HAP-1 (cell line): ENCODE measurements at regions not wholly inside any gene's neighbourhood (a gene's known extent, or its start where the extent isn't known, plus 50 kb on each side); places are given as distances from the start of the nearest gene placed in this dataset.

Experiments
- DNase-seq, 2 experiments: peaks; one replicate each; pipeline ENCODE4 v3.0.0-alpha.2; 2016 to 2020; ENCODE audit warnings: low spot score in 2 of 2
- H3K27me3 ChIP-seq: fragments of 250-450 bp; sonication (Bioruptor Pico); 2 replicates; pipeline ENCODE4 v1.5.1; 2020; ENCODE audit warnings: low read depth, mild to moderate bottlenecking, moderate library complexity
- H3K36me3 ChIP-seq: fragments of 250-450 bp; sonication (Bioruptor Pico); replicated peaks from 2 replicates; pipeline ENCODE4 v1.5.1; 2020; ENCODE audit warnings: mild to moderate bottlenecking
- H3K4me1 ChIP-seq: fragments of 250-450 bp; sonication (Bioruptor Pico); 2 replicates; pipeline ENCODE4 v1.5.1; 2020; ENCODE audit warnings: mild to moderate bottlenecking
- H3K4me3 ChIP-seq: fragments of 250-450 bp; sonication (Bioruptor Pico); 2 replicates; pipeline ENCODE4 v1.5.1; 2020; ENCODE audit warnings: mild to moderate bottlenecking, moderate library complexity
- H3K9me3 ChIP-seq: fragments of 250-450 bp; sonication (Bioruptor Pico); 2 replicates; pipeline ENCODE4 v1.5.1; 2020; ENCODE audit warnings: mild to moderate bottlenecking, moderate library complexity
- in situ Hi-C: fragments of 300-500 bp; cut with MboI; formaldehyde crosslinking; loops from 3 replicates; pipeline ENCODE4 v1.14.3; 2020; ENCODE audit warnings: low sequenced_read_pairs, inconsistent platforms, mixed read lengths

DNA sequence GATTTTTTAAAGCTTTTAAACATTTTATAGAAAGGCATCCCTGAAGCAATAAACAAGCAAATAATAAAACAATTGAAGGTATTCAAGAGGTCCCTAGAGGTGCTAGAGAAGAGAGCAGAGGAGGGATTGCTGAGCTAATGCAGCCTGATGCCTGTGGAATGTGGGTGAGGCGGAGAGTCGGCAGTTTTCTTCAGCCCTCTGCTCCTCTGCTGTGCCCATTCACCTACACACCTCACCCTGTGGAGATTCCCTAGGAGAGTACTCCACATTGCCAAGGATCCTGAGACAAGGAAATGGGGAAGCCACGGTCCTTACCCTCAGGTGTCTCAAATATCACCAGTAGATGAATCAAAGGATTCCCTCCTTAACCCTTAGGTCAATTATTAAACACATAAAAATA lies 199.8 kb upstream of the POU3F2 start:
- H3K4me1 ChIP-seq, result peaks cover 35% of the 10 kb centered on the region
- H3K4me3 ChIP-seq, result no peak overlapping the region
- in situ Hi-C loops, result loop anchor here (25.0 kb wide), 1 partner anchor 203 kb away; the partner anchor contains the start of gene POU3F2
- H3K36me3 ChIP-seq, result no peaks in the 10 kb centered on the region
- H3K9me3 ChIP-seq, result no peaks in the 10 kb centered on the region
- no peak for DNase-seq
- no peaks in the 10 kb centered on the region for H3K27me3 ChIP-seq

DNA sequence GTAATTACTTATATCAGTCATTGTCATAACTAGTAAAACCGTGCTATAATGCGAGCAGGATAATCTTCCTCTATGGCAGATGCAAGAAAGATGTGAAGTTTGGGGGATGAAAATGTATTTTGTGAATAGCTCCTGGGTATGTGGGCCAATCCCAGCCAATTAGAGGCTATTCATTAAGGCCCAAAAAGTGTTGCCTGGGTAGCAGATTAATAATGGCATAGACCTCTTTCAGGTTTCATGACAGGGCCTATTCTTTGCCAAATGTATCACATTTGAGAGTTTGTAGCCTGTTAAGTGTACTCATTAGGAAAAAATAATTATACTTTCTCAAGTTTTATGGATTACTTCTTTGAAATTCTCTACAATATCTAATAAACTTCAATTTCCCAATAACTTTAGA lies 199.2 kb upstream of the POU3F2 start:
- no peaks in the 10 kb centered on the region for H3K9me3 ChIP-seq
- DNase-seq, result no peak
- in situ Hi-C loops, result loop anchor here (25.0 kb wide), 1 partner anchor 202 kb away; the partner anchor contains the start of gene POU3F2

DNA sequence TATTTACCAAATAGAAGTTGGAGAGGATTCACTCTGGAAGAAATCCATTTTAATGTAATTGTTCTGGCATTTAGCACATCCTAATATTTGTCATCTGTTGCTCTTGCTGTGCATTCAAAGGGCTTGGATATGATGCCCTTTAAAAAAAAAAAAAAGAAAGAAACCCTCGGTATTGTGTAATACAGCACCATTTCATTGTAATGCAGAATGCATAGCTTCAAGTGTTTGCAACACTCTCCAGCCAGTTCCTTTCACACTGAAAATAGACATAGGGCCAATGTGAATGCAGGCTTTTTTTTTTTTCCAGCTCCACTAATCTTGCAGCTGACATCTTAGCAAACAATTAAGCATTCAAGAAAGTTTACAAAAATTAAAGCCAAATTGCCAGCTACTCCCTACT lies 197.4 kb upstream of the POU3F2 start:
- Histone ChIP-seq H3K27me3 (no peaks in the 10 kb centered on the region), H3K4me1 (peaks cover 51% of the 10 kb centered on the region), H3K9me3 (no peaks in the 10 kb centered on the region), H3K36me3 (no peaks in the 10 kb centered on the region), H3K4me3 (no peak overlapping the region)
- peak; percentile 38 to 89 for DNase-seq
- in situ Hi-C loops, result loop anchor here (25.0 kb wide), 1 partner anchor 200 kb away; the partner anchor contains the start of gene POU3F2

More for the DNA sequence above, 199.2 kb upstream of the POU3F2 start:
- no peaks in the 10 kb centered on the region for H3K36me3 ChIP-seq
- H3K4me1 ChIP-seq, result peaks cover 41% of the 10 kb centered on the region
- no peaks in the 10 kb centered on the region for H3K27me3 ChIP-seq
- no peak overlapping the region for H3K4me3 ChIP-seq

GRCh38 chr6:98639089-98639635 lies 195.2 kb upstream of the POU3F2 start:
- in situ Hi-C loops, result loop anchor here (25.0 kb wide), 1 partner anchor 198 kb away; the partner anchor contains the start of gene POU3F2
- H3K27me3 ChIP-seq, result no peaks in the 10 kb centered on the region
- no peaks in the 10 kb centered on the region for H3K36me3 ChIP-seq
- peak in 1 of 2 experiments; percentile 59 for DNase-seq
- H3K4me1 ChIP-seq, result peaks cover 64% of the 10 kb centered on the region
- no peak overlapping the region for H3K4me3 ChIP-seq
- H3K9me3 ChIP-seq, result no peaks in the 10 kb centered on the region

GRCh38 chr6:98640366-98640765 lies 194.0 kb upstream of the POU3F2 start:
- DNase-seq, result no peak
- in situ Hi-C loops, result loop anchor here (25.0 kb wide), 1 partner anchor 197 kb away; the partner anchor contains the start of gene POU3F2
- Histone ChIP-seq H3K4me1 (peaks cover 65% of the 10 kb centered on the region), H3K36me3 (no peaks in the 10 kb centered on the region), H3K4me3 (no peak overlapping the region), H3K9me3 (no peaks in the 10 kb centered on the region), H3K27me3 (no peaks in the 10 kb centered on the region)

DNA sequence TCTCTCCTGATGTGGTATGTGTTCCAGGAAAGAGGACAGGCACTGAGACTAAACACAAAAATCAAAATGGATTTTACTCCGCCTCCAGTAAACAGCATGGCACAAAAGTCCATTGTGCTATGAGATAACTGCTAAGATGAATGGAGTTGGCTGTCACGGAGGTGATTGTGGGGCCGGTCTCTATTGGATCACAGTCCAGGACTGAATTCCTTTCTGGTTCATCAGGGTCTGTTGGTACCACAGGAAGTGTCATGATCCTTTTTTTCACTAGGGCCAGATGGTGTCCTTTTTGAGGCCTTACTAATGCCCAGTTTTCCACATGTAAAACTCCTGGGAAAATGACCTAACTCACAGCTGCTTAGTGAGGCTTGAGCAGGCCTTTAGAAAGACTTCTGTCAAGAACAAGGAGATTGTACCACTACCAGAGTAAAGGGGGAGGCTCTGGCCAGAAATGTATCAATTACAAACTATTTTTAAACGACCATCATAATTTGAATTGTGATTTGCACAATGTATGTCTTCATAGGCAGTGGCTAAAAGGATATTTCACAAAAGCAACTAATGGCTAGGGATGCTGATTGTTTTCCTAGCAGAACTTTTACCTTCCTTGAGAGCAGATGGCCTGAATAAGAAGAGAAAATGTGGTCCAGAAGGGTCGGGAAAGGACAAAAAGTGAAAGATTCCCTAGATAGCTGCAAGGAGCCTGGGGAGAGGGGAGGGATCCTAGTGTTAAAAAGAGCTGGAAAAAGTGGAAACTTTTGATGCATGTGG lies 192.2 kb upstream of the POU3F2 start:
- in situ Hi-C loops, result loop anchor here (25.0 kb wide), 1 partner anchor 195 kb away; the partner anchor contains the start of gene POU3F2
- Histone ChIP-seq H3K4me3 (no peak overlapping the region), H3K9me3 (no peaks in the 10 kb centered on the region), H3K36me3 (no peaks in the 10 kb centered on the region), H3K4me1 (peaks cover 60% of the 10 kb centered on the region), H3K27me3 (no peaks in the 10 kb centered on the region)
- no peak for DNase-seq

- in situ Hi-C loops, result loop anchor here (25.0 kb wide), 1 partner anchor 193 kb away; the partner anchor contains the start of gene POU3F2
- Histone ChIP-seq H3K9me3 (no peaks in the 10 kb centered on the region), H3K27me3 (no peaks in the 10 kb centered on the region), H3K4me1 (peaks cover 47% of the 10 kb centered on the region), H3K36me3 (no peaks in the 10 kb centered on the region), H3K4me3 (no peak overlapping the region)
- DNase-seq, result peak; percentile 68 to 90
Measured at GRCh38 chr6:98644063-98644462, 190.3 kb upstream of the POU3F2 start.

- Histone ChIP-seq H3K36me3 (no peaks in the 10 kb centered on the region), H3K9me3 (no peaks in the 10 kb centered on the region), H3K4me3 (no peak overlapping the region), H3K27me3 (no peaks in the 10 kb centered on the region), H3K4me1 (peaks cover 14% of the 10 kb centered on the region)
- in situ Hi-C loops, result loop anchor here (25.0 kb wide), 1 partner anchor 189 kb away; the partner anchor contains the start of gene POU3F2
- no peak for DNase-seq
Measured at GRCh38 chr6:98648211-98648914, 186.0 kb upstream of the POU3F2 start.

GRCh38 chr6:98650941-98651340 lies 183.4 kb upstream of the POU3F2 start:
- in situ Hi-C loops, result no loop called here
- no peaks in the 10 kb centered on the region for H3K36me3 ChIP-seq
- H3K27me3 ChIP-seq, result no peaks in the 10 kb centered on the region
- no peak for DNase-seq
- no peaks in the 10 kb centered on the region for H3K9me3 ChIP-seq
- H3K4me3 ChIP-seq, result no peak overlapping the region
- H3K4me1 ChIP-seq, result 0 out of 2 replicates have a peak, but pooled peaks cover 2% of the 10 kb centered on the region

- in situ Hi-C loops, result no loop called here
- H3K36me3 ChIP-seq, result no peaks in the 10 kb centered on the region
- H3K9me3 ChIP-seq, result no peaks in the 10 kb centered on the region
- no peaks in the 10 kb centered on the region for H3K27me3 ChIP-seq
- no peak for DNase-seq
- no peak overlapping the region for H3K4me3 ChIP-seq
- 0 out of 2 replicates have a peak, but pooled peaks cover 2% of the 10 kb centered on the region for H3K4me1 ChIP-seq
Measured at GRCh38 chr6:98653179-98653578, 181.2 kb upstream of the POU3F2 start.

DNA sequence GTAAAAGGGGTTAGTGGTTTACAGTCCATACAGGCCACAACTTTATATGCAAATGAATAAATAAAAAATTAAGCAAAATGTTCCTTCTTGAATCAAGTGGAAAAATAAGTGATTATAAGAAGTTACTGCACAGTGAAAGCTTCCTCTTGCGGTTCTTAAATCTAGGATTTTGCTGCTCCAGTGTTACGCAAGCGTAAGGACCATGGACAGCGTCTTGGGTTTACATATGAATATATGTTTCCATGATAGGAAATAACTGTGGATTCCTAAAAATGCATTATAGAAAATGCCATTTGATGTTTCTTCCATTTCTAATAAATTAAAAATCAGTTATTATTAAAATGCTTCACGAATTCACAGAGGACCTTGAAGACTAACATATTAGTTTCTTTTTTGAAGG lies 176.6 kb upstream of the POU3F2 start:
- Histone ChIP-seq H3K4me3 (no peak overlapping the region), H3K9me3 (no peaks in the 10 kb centered on the region), H3K36me3 (no peaks in the 10 kb centered on the region), H3K4me1 (0 out of 2 replicates have a peak, but pooled peaks cover 2% of the 10 kb centered on the region), H3K27me3 (peaks cover 12% of the 10 kb centered on the region)
- in situ Hi-C loops, result no loop called here
- DNase-seq, result peak in 1 of 2 experiments; percentile 81

DNA sequence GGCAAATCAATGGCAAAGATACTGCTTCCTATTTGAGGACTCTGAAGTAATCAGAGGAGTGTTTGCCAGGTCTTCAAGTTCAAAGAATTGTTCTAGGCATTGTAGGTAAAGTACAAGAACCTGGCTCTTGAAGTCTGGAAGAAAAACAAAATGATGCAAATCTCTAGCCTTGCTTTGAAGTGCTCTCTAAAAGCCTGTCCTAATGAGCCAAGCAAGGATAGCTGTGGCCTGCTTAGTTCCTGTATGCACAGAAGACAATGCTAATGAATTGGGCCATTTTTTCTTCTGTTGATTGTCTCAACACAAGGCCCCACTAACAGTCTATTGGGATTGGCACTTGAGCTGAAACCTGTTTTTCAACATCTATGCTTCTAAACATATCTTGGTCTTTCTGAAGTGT lies 165.0 kb upstream of the POU3F2 start:
- DNase-seq, result no peak
- no peaks in the 10 kb centered on the region for H3K36me3 ChIP-seq
- peaks cover 26% of the 10 kb centered on the region for H3K27me3 ChIP-seq
- H3K4me3 ChIP-seq, result no peak overlapping the region
- peaks cover 6% of the 10 kb centered on the region for H3K4me1 ChIP-seq
- in situ Hi-C loops, result no loop called here
- H3K9me3 ChIP-seq, result no peaks in the 10 kb centered on the region

DNA sequence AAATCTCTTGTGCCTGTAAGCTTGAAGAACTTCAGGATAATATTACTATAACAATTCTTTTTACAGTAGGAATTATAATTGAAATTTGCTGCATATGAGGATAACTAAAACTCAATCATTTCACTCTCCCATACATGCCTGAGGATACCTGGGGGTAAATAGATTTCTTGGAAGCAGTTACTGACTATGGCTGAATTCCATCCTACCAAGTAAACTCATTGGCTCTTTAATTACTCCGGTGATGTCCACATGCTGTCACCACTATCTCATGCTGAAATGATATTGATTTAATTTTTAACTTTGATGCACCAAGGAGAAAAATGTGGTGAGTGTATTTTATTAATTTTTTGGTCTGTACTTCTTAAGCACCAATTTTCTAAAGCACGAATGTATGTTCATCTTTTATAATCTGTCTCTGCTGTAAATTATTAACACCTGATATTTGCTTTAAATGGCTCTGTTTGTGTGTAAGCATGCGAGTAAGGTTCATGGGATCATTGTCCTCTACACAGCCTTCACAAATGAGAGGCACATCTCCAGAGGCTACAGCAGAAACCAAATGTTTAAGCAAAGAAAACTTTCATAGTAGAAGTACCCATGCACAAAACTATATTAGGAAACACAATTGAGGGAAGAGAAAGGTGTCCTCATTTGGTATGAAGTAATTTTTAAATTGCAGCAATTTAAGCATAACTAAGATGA lies 164.2 kb upstream of the POU3F2 start:
- H3K27me3 ChIP-seq, result peaks cover 24% of the 10 kb centered on the region
- in situ Hi-C loops, result no loop called here

More for the DNA sequence above, 164.2 kb upstream of the POU3F2 start:
- H3K4me3 ChIP-seq, result no peak overlapping the region
- H3K36me3 ChIP-seq, result no peaks in the 10 kb centered on the region
- H3K9me3 ChIP-seq, result no peaks in the 10 kb centered on the region
- DNase-seq, result no peak
- peaks cover 6% of the 10 kb centered on the region for H3K4me1 ChIP-seq
